ENCODE measurements at regions not wholly inside any gene's neighbourhood (a gene's known extent, or its start where the extent isn't known, plus 50 kb on each side); places are given as distances from the start of the nearest gene placed in this dataset.

DNA sequence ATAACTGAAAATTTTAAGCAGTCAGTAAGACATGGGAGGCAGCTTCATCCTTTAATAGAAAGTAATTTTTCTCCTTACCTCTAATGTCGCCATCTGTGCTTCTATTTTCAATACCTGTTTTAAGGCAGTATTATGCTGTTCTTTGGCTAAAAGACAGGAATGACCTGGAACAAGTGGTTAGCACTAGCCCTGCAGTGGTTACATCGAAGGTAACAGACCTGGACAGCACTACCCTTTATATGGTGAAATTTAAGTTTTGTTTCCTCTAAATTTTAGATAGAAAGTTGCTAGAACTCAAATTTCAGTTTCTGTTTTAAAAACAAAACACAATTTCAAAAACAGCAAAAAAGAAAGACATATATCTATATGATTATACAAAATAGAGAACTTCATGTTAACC is 534.1 kb upstream of the CDH6 start:
- no peak for FAIRE-seq
- no peaks in the 10 kb centered on the region for H3K36me3 ChIP-seq (ENCODE audit: control insufficient read depth, insufficient read depth, low read length)
- DNase-seq (ENCODE audit: low read depth), result no peak
- TF ChIP-seq, protein P1, sequence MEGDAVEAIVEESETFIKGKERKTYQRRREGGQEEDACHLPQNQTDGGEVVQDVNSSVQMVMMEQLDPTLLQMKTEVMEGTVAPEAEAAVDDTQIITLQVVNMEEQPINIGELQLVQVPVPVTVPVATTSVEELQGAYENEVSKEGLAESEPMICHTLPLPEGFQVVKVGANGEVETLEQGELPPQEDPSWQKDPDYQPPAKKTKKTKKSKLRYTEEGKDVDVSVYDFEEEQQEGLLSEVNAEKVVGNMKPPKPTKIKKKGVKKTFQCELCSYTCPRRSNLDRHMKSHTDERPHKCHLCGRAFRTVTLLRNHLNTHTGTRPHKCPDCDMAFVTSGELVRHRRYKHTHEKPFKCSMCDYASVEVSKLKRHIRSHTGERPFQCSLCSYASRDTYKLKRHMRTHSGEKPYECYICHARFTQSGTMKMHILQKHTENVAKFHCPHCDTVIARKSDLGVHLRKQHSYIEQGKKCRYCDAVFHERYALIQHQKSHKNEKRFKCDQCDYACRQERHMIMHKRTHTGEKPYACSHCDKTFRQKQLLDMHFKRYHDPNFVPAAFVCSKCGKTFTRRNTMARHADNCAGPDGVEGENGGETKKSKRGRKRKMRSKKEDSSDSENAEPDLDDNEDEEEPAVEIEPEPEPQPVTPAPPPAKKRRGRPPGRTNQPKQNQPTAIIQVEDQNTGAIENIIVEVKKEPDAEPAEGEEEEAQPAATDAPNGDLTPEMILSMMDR (IDR thresholded peaks at IDR 0.05; ENCODE audit: insufficient read depth, low read length, severe bottlenecking), result no peak
- H3K27me3 ChIP-seq (ENCODE audit: control insufficient read depth, insufficient read depth, low read length), result no peaks in the 10 kb centered on the region
- H3K4me3 ChIP-seq (ENCODE audit: low read depth, low read length), result no peak overlapping the region

- Histone ChIP-seq H3K36me3 (ENCODE audit: control insufficient read depth, insufficient read depth, low read length) (no peaks in the 10 kb centered on the region), H3K27me3 (ENCODE audit: control insufficient read depth, insufficient read depth, low read length) (no peaks in the 10 kb centered on the region), H3K4me3 (ENCODE audit: low read depth, low read length) (no peak overlapping the region)
- TF ChIP-seq, protein P1 (IDR thresholded peaks at IDR 0.05; ENCODE audit: insufficient read depth, low read length, severe bottlenecking), result no peak
- no peak for DNase-seq (ENCODE audit: low read depth)
- no peak for FAIRE-seq
Measured at GRCh38 chr5:30650311-30650710, 543.2 kb upstream of the CDH6 start.

- Histone ChIP-seq H3K27me3 (ENCODE audit: control insufficient read depth, insufficient read depth, low read length) (no peaks in the 10 kb centered on the region), H3K4me3 (ENCODE audit: low read depth, low read length) (no peak overlapping the region), H3K36me3 (ENCODE audit: control insufficient read depth, insufficient read depth, low read length) (no peaks in the 10 kb centered on the region)
- no peak for FAIRE-seq
- DNase-seq (ENCODE audit: low read depth), result no peak
- TF ChIP-seq, protein P1 (IDR thresholded peaks at IDR 0.05; ENCODE audit: insufficient read depth, low read length, severe bottlenecking), result no peak
Measured at GRCh38 chr5:30638899-30639298, 554.6 kb upstream of the CDH6 start.

DNA sequence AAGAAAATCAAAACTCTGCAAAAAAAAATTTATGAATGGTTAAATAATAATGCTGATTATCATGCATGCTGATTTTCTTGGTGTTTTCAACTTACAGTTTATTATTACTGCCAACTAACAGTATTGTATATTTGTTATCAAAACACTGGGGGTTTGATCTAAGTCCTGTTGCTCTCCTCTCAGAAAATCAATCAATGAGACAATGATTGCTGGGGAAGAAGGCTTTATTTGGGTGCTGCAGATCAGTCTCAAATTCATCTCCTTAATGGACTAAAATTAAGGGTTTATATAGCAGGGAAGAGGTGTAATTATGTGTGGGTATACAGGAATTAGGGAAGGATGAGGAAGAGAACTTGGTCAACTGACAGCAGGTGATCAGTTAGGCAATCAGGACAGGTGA is 565.5 kb upstream of the CDH6 start:
- Histone ChIP-seq H3K4me3 (ENCODE audit: low read depth, low read length) (no peak overlapping the region), H3K36me3 (ENCODE audit: control insufficient read depth, insufficient read depth, low read length) (no peaks in the 10 kb centered on the region), H3K27me3 (ENCODE audit: control insufficient read depth, insufficient read depth, low read length) (no peaks in the 10 kb centered on the region)
- FAIRE-seq, result no peak
- DNase-seq (ENCODE audit: low read depth), result no peak
- TF ChIP-seq, protein P1 (IDR thresholded peaks at IDR 0.05; ENCODE audit: insufficient read depth, low read length, severe bottlenecking), result no peak

GRCh38 chr5:30626557-30626956 is 566.9 kb upstream of the CDH6 start:
- Histone ChIP-seq H3K27me3 (ENCODE audit: control insufficient read depth, insufficient read depth, low read length) (no peaks in the 10 kb centered on the region), H3K4me3 (ENCODE audit: low read depth, low read length) (no peak overlapping the region), H3K36me3 (ENCODE audit: control insufficient read depth, insufficient read depth, low read length) (no peaks in the 10 kb centered on the region)
- FAIRE-seq (no peak), DNase-seq (ENCODE audit: low read depth) (no peak)
- TF ChIP-seq, protein P1 (IDR thresholded peaks at IDR 0.05; ENCODE audit: insufficient read depth, low read length, severe bottlenecking), result no peak

DNA sequence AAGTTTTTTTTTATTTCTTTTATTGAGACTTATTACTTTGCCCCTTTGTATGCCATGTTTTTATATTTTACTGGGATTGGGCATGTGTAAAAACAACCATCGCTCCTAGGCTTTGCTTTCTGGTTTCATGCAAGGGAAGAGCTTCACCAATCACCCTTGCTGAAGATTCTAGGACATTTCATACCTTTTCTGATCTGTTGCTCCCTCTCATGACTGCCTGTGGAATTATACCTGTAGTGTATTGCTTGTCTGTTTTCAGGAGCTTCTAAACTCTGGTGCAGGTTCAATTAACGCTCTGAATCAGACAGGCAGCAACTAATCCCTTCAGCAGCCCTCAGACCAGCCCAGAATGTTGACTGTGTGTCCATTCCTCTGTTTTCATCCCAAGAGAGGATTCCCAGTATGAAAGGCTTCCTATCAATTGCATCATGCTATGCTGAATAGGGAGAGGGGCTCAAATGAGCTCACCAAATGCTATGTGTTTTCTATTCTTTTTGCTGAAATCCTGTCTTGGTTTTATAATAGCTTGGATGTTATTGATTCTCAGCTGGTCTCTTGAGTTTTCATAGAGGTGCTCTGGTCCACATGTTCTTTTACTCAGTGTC is 572.9 kb upstream of the CDH6 start:
- Histone ChIP-seq H3K4me3 (ENCODE audit: low read depth, low read length) (no peak overlapping the region), H3K27me3 (ENCODE audit: control insufficient read depth, insufficient read depth, low read length) (no peaks in the 10 kb centered on the region), H3K36me3 (ENCODE audit: control insufficient read depth, insufficient read depth, low read length) (no peaks in the 10 kb centered on the region)
- TF ChIP-seq, protein P1 (IDR thresholded peaks at IDR 0.05; ENCODE audit: insufficient read depth, low read length, severe bottlenecking), result no peak
- FAIRE-seq, result no peak
- DNase-seq (ENCODE audit: low read depth), result no peak
